GM19397 (cell line): ENCODE measurements at regions not wholly inside any gene's neighbourhood (a gene's known extent, or its start where the extent isn't known, plus 50 kb on each side); places are given as distances from the start of the nearest gene placed in this dataset.
"Not testable (repeated sequence)": the region's sequence is repeated elsewhere in the genome, so short reads cannot be mapped to it uniquely, and the experiment has no call there.

Experiments
- ATAC-seq: cut with Tn5 transposase; IDR thresholded peaks from one replicate; pipeline ENCODE4 v1.9.1; 2021; ENCODE audit warnings: mild to moderate bottlenecking, moderate library complexity; ENCODE audit not compliant: unreplicated experiment

- ATAC-seq = no peak
Observed at GRCh38 chr6:85035766-85036165, 271.4 kb upstream of the TBX18 start.

DNA sequence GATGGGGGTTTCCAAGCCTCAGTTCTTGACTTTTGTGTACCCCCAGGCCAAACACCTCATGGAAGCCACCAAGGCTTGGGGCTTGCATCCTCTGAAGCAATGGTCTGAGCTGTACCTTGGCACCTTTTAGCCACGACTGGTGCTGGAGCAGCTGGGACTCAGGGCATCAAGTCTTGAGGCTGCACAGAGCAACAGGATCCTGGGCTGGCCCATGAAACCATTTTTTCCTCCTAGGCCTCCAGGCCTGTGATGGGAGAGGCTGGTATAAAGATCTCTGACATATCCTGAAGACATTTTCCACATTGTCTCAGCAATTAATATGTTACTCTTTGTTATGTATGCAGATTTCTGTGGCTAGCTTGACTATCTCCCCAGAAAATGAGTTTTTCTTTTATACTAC, 269.1 kb upstream of the TBX18 start:
- ATAC-seq = no peak

GRCh38 chr6:85026021-85026420, 261.6 kb upstream of the TBX18 start:
- ATAC-seq = no peak

DNA sequence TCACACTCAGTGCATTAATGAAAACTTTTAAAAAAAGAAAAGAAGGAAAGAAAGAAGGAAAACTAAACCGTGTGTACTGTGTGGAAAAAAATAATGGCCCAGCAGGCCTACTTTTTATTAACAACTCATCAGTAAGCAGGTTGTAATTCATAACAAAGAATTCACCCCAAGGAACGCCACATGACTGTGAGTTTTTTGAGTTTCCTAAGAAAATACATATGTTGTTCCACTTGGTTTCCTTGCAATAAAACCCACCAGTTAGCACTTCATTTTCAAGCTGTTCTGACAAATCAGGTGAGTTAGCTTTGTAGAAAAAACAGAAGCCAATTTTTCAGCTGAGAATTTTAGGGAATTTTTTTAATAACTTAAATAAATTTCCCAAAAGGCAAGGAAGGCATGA, 259.3 kb upstream of the TBX18 start:
- no peak for ATAC-seq

DNA sequence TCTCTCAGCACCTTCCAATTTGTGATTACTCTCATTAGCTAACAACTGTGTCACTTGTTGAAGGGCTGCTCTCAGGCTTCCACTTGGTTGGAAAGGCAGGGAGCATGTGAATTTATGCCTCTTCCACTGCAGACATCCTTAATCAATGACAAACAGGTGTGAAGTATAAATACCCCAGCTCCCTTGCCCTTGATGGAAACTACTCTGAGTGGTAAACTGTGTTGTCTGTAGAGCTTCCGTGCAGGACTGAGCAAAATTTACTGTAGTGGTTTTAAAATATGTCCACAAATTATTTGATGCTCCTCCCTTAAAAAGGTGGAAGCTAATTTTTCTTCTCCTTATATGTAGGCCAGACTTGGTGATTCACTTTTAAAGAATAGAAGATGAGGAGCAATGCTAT, 253.0 kb upstream of the TBX18 start:
- ATAC-seq = no peak

DNA sequence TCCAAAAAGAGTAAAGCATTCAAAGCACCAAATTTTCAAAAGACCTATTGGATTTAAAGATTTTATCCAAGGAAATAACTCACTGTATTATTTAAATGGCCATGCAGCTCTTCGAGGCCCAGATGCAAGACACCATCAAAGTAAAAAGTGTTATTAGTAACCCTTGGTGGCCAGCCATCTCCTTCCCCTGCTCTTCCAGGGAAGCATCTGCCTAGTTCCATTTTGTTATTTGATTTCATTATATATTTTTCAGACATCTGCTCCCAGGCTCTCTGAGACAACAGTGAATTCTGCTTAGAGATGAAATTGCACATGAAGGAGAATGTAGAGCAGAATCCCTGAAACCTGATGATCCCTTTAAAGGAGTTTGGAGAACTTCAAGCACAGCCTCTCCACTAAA, 252.3 kb upstream of the TBX18 start:
- no peak for ATAC-seq

- ATAC-seq = peak; percentile 93
Observed at GRCh38 chr6:85015396-85015990, 251.1 kb upstream of the TBX18 start.

DNA sequence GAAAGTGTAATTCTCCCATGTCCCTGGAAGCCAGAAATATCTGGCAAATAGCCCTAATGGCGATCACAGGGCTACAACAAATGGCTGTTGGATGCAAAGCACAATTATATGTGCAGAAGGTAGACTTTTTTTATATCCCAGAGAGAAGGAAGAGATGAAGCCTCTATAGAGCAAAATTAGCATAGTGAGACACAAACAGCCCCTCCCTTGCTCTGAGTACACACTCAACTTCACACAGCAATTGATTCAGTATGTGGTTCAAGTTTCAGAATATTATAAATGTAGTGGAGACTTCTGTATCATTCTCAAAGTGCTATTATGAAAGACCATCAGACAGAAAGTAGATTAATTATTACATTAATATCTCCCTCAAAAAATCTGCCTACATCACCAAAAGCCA, 246.5 kb upstream of the TBX18 start:
- ATAC-seq = no peak

DNA sequence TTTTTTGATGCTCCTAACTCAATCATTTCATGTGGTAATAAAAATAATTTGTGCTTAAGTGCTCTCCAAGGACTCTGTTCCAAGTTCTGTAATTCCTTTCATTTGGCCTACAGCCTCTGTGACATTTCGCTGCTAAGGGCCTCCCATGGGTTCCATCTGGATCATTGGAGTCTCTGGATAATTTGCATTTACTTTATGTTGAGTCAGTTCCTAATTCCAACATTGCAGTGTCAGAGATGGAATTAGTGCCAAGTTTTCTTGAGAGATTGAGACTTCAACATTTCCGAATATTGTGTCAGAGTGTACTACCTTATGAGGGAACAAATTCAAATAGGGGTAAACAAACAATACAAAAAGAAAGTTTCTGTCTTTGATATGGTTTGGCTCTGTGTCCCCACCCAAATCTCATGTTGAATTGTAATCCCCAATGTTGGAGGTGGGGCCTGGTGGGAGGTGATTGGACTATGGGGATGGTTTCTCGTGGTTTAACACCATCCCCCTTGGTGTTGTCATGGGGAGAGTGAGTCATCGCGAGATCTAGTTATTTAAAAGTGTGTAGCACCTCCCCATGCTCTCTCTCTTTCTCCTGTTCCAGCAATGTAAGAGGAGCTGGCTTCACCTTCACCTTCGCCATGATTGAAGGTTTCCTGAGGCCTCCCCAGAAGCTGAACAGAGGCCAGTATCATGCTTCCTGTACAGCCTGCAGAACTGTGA, 244.1 kb upstream of the TBX18 start:
- no peak for ATAC-seq

- no peak for ATAC-seq
Observed at GRCh38 chr6:85006362-85006761, 242.0 kb upstream of the TBX18 start.

- no peak for ATAC-seq
Observed at GRCh38 chr6:85005494-85005893, 241.1 kb upstream of the TBX18 start.

DNA sequence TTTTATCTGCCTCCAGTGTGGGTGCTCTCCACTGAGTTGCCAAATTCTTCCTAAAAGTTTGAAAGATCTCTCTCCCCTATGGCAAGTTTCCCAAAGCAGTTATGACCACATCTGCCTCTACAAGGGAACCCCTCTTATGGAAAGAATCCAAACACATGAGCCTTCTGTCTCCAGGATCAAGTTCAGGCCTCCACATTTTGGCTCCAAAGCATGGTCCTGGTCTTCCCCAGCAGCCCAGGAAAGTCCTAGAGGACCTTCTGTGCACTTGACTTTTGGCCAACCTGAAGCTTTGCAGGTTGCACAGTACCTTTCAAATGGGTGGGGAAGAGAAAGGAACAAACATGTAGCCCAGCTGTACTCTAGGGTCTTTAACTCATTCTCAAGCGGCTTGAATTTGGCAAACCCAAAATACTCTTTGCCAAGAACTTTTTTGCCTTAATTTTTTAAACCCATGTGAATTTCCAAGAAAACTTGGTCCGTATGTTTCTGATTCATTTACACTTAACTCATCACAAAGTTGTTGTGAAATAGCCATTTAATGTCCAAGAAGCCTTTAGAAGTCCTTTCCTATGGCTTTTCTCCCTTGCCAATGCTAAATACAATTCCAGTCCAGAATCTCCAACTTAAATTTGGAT, 240.1 kb upstream of the TBX18 start:
- ATAC-seq = no peak

- ATAC-seq = no peak
Observed at GRCh38 chr6:85002847-85003246, 238.4 kb upstream of the TBX18 start.

- no peak for ATAC-seq
Observed at GRCh38 chr6:85000001-85000400, 235.6 kb upstream of the TBX18 start.

- ATAC-seq = no peak
Observed at GRCh38 chr6:84998223-84998622, 233.8 kb upstream of the TBX18 start.

DNA sequence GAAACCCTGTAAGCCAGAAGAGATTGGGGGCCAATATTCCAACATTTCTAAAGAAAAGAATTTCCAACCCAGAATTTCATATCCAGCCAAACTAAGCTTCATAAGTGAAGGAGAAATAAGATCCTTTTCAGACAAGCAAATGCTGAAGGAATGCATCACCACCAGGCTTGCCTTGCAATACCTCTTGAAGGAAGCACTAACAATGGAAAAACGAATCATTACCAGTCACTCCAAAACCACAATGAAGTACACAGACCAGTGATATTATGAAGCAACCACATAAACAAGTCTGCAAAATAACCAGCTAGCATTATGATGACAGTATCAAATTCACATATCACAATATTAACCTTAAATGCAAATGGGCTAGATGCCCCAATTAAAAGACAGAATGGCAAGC, 224.4 kb upstream of the TBX18 start:
- ATAC-seq = not testable (repeated sequence)

GRCh38 chr6:84985490-84985889, 221.1 kb upstream of the TBX18 start:
- ATAC-seq = not testable (repeated sequence)

DNA sequence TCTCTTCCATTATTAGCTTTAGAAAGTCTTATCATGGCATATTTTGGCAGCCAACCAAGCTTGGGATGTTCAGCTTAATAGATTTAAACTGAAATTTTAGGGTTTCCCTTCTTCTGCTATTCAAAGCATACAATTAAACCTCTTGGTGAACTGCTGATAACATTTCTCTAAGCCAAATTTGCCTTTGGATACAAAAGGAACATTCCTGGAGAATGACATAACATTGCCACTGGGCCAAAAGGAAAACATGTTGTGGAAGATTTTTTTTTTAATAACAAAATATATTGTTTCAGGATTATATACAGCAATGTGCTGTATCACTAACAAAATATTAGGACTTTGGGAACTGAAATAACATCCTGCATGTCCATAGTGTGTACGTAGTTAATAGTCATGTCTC, 215.1 kb upstream of the TBX18 start:
- no peak for ATAC-seq

DNA sequence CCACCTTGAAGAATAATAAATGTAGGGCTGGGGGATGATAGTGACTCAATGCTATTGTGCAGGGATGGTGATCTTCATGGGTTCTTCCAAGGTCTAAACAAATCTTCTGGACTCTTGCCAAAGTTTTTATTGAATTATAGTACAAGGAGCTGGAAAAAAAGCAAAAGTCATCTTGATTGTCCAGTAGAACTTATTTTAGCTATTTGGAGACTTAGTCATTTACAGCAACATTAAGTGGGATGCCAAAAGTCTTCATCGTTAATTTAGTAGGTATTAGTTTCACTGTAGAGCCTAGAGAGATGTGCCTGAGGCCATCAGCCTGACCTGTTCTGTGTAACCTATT, 212.9 kb upstream of the TBX18 start:
- no peak for ATAC-seq

GRCh38 chr6:84976526-84977362, 212.3 kb upstream of the TBX18 start:
- no peak for ATAC-seq

DNA sequence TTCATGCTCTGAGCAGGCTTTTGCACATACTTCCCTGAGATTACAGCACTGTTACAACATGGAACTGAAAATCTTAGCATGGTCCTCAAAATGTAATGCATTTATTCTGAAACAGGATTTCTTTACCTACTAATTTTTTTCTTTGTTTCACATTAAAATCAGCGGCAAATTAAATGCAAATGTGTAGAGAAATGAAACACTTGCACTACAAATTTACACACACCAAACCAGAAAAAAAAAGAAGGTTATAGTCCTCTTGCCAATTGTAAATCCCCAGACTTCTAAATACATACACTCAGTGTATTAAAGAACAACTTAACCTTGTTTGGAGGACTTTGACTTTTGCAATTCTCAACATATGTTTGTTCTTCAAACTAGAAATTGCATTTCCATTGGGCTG, 210.9 kb upstream of the TBX18 start:
- no peak for ATAC-seq

- ATAC-seq = no peak
Observed at GRCh38 chr6:84973606-84974005, 209.2 kb upstream of the TBX18 start.
